Testis (tissue), 2 donors: ENCODE measurements at regions not wholly inside any gene's neighbourhood (a gene's known extent, or its start where the extent isn't known, plus 50 kb on each side); places are given as distances from the start of the nearest gene placed in this dataset.

Experiments
- DNase-seq: peaks from one replicate; pipeline ENCODE4 v3.0.0-alpha.2; 2019
- H3K27ac ChIP-seq, 2 donors: fragments of 200-600 bp; sonication (generic); one replicate each; pipeline ENCODE4 v1.5.1; 2019
- H3K27me3 ChIP-seq: fragments of 200-600 bp; sonication (generic); one replicate; pipeline ENCODE4 v1.5.1; 2019
- H3K36me3 ChIP-seq: fragments of 200-600 bp; sonication (generic); one replicate; pipeline ENCODE4 v1.5.1; 2017; ENCODE audit warnings: low read depth; ENCODE audit errors: missing control alignments
- H3K4me1 ChIP-seq: fragments of 200-600 bp; sonication (generic); one replicate; pipeline ENCODE4 v1.5.1; 2019
- H3K4me3 ChIP-seq, 2 donors: fragments of 200-600 bp; sonication (generic); one replicate each; pipeline ENCODE4 v1.5.1; 2017 to 2019
- H3K9me3 ChIP-seq: fragments of 200-600 bp; sonication (generic); one replicate; pipeline ENCODE4 v1.5.1; 2017
- POLR2A ChIP-seq: fragments of 450-650 bp; IDR thresholded peaks from one replicate; pipeline ENCODE4 v1.6.1; 2017; ENCODE audit warnings: antibody characterized with exemption, mild to moderate bottlenecking, moderate library complexity
- WGBS, 2 donors: methylation state at CpG; one replicate each; pipeline ENCODE4 v1.1.5; 2018; 5-methylcytosine and 5-hydroxymethylcytosine counted together
- intact Hi-C: fragments of 100-400 bp; cut with DNase I; formaldehyde crosslinking; loops from one replicate; pipeline ENCODE4 v1.15.1; 2023; ENCODE audit warnings: low total_unique reads
- TF ChIP-seq, protein P1 (sequence below), 3 experiments: fragments of 450-650 bp in 2 of 3; fragments of 200-600 bp in 1 of 3; sonication (generic) in 1 of 3; IDR thresholded peaks; one replicate each; pipeline ENCODE4 v1.5.1; 2016 to 2019; ENCODE audit warnings: antibody characterized with exemption in 3 of 3, mild to moderate bottlenecking in 2 of 3, moderate library complexity in 1 of 3

DNA sequence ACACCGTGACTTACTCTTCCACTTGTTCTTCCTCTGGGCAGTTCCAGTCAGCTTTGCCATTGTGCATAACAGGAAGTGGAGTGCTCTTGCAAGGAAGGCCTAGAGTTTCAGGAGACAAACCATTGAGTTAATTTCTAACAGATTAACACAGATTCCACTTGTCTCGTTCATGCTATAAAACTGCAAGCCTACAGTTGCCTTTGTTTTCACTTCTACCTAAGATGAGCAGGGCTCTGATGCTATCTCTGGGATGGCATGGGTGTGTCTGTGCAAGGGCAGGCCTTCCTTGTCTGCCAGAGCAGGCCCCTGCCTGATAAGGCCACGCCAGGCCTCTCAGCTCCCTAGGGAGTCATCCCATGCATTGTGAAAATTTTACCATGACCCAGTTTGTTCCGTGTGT is 67.7 kb upstream of the PGRMC2 start:
- H3K27ac ChIP-seq: no peak overlapping the region
- peaks cover 9% of the 10 kb centered on the region for H3K4me1 ChIP-seq
- no peaks in the 10 kb centered on the region for H3K27me3 ChIP-seq
- no peaks in the 10 kb centered on the region for H3K9me3 ChIP-seq
- H3K4me3 ChIP-seq: no peak overlapping the region
- intact Hi-C loops: no loop called here
- WGBS, 2 donors: 66 to 68% methylated on average over 4 of the region's 4 CpGs
- no peak for TF ChIP-seq POLR2A
- TF ChIP-seq, protein P1, sequence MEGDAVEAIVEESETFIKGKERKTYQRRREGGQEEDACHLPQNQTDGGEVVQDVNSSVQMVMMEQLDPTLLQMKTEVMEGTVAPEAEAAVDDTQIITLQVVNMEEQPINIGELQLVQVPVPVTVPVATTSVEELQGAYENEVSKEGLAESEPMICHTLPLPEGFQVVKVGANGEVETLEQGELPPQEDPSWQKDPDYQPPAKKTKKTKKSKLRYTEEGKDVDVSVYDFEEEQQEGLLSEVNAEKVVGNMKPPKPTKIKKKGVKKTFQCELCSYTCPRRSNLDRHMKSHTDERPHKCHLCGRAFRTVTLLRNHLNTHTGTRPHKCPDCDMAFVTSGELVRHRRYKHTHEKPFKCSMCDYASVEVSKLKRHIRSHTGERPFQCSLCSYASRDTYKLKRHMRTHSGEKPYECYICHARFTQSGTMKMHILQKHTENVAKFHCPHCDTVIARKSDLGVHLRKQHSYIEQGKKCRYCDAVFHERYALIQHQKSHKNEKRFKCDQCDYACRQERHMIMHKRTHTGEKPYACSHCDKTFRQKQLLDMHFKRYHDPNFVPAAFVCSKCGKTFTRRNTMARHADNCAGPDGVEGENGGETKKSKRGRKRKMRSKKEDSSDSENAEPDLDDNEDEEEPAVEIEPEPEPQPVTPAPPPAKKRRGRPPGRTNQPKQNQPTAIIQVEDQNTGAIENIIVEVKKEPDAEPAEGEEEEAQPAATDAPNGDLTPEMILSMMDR (IDR thresholded peaks at IDR 0.05): no peak
- no peak for DNase-seq
- no peaks in the 10 kb centered on the region for H3K36me3 ChIP-seq

DNA sequence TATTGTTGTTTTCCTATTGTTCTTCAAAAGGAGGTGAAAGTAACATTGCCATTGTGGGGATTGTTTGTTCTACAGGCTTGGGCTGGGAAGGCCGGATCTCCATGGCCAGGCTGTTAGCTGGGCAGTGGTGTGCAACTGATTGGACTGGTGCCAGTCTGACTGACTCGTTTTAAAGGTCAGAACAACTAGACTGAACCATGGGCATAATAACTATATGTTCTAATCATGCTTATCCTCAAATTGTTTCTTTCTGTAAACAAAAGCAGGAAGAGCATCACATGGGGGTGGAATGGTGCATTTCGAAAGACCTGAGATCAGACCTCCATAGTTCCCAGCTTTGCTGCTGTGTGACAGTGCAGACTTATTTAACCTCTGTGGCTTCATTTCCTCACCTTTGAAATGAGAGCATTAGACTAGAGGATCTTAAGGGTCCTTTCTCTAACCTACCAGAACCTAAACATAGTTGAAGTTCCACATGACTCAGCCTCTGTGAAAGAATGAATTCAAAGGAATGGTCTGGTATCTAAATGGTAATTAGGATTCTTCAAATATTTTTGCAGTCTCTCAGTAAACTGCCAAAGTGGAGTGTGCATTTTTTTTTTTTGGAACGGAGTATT is 66.7 kb upstream of the PGRMC2 start:
- Histone ChIP-seq H3K9me3 (no peaks in the 10 kb centered on the region), H3K27me3 (no peaks in the 10 kb centered on the region), H3K4me3 (no peak overlapping the region), H3K27ac (no peak overlapping the region), H3K4me1 (peaks cover 9% of the 10 kb centered on the region), H3K36me3 (no peaks in the 10 kb centered on the region)
- intact Hi-C loops: no loop called here
- WGBS, 2 donors: 46 to 52% methylated on average over 4 of the region's 4 CpGs
- DNase-seq: no peak
- TF ChIP-seq, protein P1 (IDR thresholded peaks at IDR 0.05): no peak
- TF ChIP-seq POLR2A: no peak

DNA sequence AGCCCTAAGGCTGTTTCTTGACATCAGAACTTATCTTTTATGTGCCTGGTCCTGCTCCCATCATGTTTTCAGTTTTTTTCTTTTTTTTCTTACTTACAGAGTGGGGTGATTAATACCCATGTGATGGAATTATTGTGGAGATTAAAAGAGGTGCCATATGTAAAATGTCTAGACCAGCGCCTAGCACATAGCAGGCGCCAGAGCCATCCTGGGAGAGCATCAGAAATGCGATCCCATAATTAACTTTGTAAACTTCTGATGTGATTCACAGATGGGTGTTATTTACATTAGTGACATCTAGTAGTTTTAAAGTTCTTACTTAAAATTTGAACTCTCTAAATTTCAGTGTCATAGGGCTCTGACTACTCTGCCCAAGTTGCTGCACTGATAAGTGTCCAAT is 66.2 kb upstream of the PGRMC2 start:
- no peak for DNase-seq
- Histone ChIP-seq H3K9me3 (no peaks in the 10 kb centered on the region), H3K4me1 (peaks cover 11% of the 10 kb centered on the region), H3K36me3 (no peaks in the 10 kb centered on the region), H3K27me3 (no peaks in the 10 kb centered on the region), H3K4me3 (no peak overlapping the region), H3K27ac (no peak overlapping the region)
- WGBS, 2 donors: 96% methylated on average over 3 of the region's 3 CpGs
- intact Hi-C loops: no loop called here
- TF ChIP-seq POLR2A: no peak
- TF ChIP-seq, protein P1 (IDR thresholded peaks at IDR 0.05): no peak

DNA sequence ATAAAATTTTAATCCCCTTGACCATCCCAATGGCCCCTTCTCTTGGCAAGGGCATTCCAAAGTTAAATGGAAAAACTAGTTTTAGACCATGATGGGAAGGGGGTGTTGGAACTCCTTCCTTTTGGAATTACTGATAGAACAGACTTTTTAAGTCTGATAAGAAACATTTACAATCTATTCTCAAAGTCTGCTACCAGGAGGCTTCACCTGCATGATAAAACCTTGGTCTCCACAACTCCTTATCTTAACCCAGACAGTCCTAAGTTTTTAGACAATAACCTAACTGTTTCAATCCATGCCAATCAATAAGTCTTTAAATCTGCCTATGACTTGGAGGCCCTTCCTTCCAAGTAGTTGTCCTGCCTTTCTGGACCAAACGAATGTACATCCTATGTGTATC is 63.9 kb upstream of the PGRMC2 start:
- Histone ChIP-seq H3K27me3 (no peaks in the 10 kb centered on the region), H3K4me3 (no peak overlapping the region), H3K36me3 (no peaks in the 10 kb centered on the region), H3K4me1 (peaks cover 4% of the 10 kb centered on the region), H3K9me3 (no peaks in the 10 kb centered on the region), H3K27ac (no peak overlapping the region)
- 68 to 79% methylated on average over 1 of the region's 1 CpG for WGBS, 2 donors
- no peak for TF ChIP-seq POLR2A
- TF ChIP-seq, protein P1 (IDR thresholded peaks at IDR 0.05): no peak
- no peak for DNase-seq
- intact Hi-C loops: no loop called here

DNA sequence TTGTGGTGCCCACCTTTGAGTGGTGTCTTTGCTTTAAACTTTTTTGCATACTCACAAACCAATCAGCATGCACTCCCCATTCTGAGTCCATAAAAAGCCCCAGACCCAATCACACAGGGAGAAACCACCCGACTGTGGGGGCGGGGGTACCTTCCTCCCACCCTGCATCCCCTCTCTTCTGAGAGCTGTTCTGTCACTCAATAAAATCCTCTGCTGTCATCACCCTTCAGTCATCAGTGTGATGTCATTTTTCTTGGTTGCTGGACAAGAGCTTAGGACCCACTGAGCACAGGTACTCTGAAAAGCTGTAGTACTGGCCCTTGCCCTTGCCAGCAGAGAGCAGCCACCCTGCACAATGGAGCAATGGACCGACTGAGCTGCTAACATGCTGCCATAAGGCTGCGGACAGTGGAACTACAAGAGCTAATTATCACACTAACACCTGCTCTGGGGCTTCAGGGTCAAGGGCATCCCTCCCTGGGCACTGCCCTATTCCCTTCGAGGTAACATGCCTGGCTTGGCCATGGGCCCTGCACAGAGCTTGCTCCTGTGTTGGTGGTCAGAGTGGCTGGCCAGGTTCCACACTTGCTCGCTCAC is 62.9 kb upstream of the PGRMC2 start:
- Histone ChIP-seq H3K4me3 (no peak overlapping the region), H3K27me3 (no peaks in the 10 kb centered on the region), H3K27ac (no peak overlapping the region), H3K36me3 (no peaks in the 10 kb centered on the region), H3K9me3 (no peaks in the 10 kb centered on the region), H3K4me1 (peaks cover 4% of the 10 kb centered on the region)
- TF ChIP-seq, protein P1 (IDR thresholded peaks at IDR 0.05): no peak
- TF ChIP-seq POLR2A: no peak
- WGBS, 2 donors: 68 to 75% methylated on average over 4 to 6 of the region's 6 CpGs
- peak; percentile 18 for DNase-seq
- intact Hi-C loops: no loop called here
